GM18505 (cell line): ENCODE measurements at regions not wholly inside any gene's neighbourhood (a gene's known extent, or its start where the extent isn't known, plus 50 kb on each side); places are given as distances from the start of the nearest gene placed in this dataset.

Experiments
- ATAC-seq: cut with Tn5 transposase; IDR thresholded peaks from one replicate; pipeline ENCODE4 v1.9.1; 2021; ENCODE audit not compliant: unreplicated experiment
- POLR2A ChIP-seq: IDR thresholded peaks from 4 replicates; pipeline ENCODE4 v1.6.1; 2011; ENCODE audit warnings: borderline replicate concordance; ENCODE audit not compliant: insufficient read depth, insufficient read length; ENCODE audit errors: extremely low read depth

- ATAC-seq, result no peak
- no peak for TF ChIP-seq POLR2A
These were observed 213.1 kb upstream of the CAMK1G start for GRCh38 chr1:209370241-209370995.

DNA sequence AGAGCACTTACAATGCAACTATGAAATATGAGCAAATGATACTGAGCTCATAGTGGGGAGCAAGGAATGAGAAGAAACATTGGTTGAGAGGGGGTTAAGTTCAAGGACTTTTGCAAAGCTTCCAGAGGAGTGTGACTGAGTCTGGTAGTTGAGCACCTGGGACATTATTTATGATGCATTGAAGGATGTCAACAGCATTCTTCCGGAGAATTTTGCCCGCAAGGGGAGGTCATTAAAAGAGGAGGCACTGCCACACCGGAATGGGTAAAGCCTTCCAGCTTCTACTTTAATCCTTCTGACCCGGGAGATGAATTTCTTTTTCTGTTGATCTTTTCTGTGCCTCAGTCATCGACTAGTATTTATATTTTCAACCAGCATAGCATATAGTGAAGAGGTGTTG is 208.4 kb upstream of the CAMK1G start:
- no peak for TF ChIP-seq POLR2A
- no peak for ATAC-seq

GRCh38 chr1:209375671-209376365 is 207.7 kb upstream of the CAMK1G start:
- no peak for TF ChIP-seq POLR2A
- no peak for ATAC-seq

DNA sequence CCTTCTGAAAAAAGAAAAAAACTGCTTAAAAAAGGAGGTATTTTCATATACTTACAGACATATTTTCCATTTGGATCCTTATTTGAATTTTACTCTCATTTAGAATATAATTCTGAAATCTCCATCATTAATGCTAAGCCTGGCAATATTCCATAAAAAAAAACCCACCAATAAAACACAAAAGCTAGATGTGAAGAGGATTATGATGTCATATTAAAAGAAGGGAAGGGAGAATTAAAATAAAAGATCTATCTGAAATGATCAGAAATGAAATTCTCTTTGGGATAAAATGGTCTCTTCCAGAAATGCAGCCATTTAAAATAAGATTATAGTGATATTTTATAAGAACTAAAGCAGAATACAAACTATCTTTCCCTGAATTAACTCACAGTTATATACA is 206.7 kb upstream of the CAMK1G start:
- no peak for TF ChIP-seq POLR2A
- ATAC-seq, result no peak

DNA sequence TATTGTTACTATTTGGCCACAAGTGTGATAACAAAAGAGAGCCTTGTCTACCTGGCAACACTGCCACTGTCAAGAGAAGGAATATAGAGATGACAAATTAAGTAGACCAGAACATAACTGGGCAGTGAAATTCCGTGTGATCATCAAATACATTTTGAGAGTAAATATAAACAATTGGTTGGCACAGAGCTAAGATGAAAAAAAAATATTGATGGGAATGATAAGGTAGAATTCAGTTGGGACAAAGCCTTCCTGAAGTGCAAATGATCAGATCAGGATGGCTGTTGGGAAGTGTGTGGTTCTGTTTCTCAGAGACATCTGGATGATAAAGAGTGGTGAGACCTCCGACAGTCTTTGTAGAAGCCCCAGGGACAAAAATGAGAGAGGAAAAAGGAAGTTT is 205.5 kb upstream of the CAMK1G start:
- ATAC-seq, result no peak

DNA sequence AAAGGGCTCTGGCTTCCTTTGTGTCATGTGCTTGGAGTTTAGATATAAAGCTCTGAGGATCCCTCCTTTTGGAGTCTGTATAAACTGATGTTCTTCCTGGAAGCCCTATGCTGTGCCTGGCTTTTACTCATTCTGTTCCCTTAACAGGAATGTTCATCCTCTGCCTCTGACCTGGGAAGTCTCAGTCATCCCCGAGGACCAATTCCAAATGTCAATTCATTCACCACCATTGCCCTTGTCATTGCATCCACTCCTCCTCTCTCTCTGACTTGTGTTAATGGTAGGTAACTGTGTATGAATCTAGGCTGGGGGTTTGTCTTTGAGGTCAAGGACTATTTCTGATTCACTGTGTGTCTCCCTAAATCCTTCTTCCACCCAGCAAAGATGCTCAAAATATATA is 204.2 kb upstream of the CAMK1G start:
- no peak for ATAC-seq
- TF ChIP-seq POLR2A, result no peak

More for the DNA sequence above, 205.5 kb upstream of the CAMK1G start:
- TF ChIP-seq POLR2A, result no peak

DNA sequence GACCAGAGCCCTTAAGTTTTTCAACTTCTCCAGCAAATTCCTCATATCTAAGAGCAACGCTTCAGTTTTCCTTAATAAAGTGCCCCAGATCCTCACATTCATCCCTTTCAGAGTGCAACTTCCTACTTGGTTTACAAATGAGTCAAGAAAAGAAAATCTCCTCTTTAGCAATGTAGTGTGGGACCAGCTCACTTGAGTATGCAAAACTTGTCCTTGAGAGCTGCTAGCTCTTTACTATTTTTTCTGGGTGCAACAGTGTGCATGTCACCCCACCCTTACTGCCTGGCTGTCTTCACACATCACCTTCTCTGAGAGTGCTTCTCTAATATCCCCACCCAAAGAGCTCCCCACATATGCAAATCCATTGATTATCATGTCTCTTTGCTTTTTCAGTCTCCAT is 203.1 kb upstream of the CAMK1G start:
- no peak for TF ChIP-seq POLR2A
- ATAC-seq, result no peak

DNA sequence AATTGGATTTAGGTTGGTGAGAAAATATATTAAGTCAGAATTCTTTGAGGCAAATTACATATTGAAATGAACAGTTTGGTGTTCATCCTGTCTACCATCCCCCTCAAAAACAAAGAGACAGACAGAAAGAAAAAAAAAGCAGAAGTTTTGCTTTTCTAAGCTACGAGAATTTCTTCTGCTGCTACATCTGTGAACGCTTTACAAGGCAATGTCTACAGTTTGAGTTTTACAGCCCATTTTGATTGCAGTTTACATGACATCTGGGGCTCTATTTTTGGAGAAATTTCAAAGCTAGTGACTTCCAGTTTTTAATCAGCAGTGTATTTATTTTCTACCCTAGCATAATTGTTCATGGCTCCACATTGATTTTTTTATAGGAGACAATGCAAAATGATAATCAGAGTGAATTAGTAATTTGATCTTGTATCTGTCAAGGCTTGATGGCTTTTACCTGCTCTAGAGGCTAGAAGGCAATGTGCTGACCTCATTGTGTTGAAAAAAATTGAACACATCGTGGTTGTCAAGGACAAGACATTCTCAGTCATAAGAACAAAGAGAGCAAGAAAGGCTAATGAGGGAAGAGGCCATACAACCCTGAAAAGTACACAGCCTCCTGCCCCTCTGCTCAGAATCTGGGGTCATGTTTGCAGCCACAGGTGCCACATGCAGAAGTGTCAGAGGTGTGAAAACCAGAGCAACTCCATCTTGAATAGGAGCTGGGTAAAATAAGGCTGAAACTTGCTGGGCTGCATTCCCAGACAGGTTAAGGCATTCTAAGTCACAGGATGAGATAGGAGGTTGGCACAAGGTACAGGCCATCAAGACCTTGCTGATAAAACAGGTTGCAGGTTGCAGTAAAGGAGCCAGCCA is 201.0 kb upstream of the CAMK1G start:
- ATAC-seq, result no peak
- TF ChIP-seq POLR2A, result no peak

DNA sequence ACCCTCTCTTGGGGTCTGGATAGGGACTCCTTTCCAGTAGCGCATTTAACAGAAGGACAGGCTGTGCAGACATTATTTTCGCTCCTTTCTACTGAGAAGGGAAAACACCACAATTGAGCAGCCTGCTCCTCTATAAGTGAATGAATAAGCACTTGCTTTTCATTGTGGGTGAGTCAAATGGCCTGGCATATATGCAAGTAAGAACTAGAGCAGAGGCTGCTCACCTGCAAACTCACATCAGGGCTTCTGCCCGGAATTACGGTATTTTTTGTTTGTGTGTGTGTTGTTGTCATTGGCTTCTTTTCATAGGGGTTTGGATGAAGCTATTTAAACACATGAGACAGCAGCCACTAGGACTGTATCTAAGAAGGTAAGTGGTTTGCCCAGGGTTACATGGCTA is 200.1 kb upstream of the CAMK1G start:
- ATAC-seq, result no peak
- no peak for TF ChIP-seq POLR2A

- no peak for TF ChIP-seq POLR2A
- ATAC-seq, result no peak
These were observed 199.4 kb upstream of the CAMK1G start for GRCh38 chr1:209383907-209384709.

GRCh38 chr1:209384710-209385550 is 198.6 kb upstream of the CAMK1G start:
- TF ChIP-seq POLR2A, result no peak
- no peak for ATAC-seq

DNA sequence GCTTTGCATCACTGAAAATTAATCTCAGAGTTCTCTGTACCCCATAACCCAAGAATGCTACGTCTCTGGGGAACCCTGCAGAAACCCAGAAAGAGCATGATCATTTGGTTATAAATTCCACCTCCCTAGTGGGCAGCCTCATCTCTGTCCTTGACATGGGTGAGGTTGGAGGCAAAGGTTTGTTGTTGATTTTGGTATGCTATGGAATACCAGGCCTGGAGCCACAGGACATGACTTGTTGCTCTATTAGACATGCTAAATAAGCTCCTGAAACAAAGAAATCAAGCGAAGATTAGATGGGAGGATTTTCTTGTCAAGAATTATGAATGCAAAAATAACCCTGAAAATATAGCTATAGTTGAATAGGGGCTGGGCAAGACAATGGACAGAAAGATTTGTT is 197.4 kb upstream of the CAMK1G start:
- ATAC-seq, result no peak
- TF ChIP-seq POLR2A, result no peak
